Nephron (organoid): ENCODE measurements at regions not wholly inside any gene's neighbourhood (a gene's known extent, or its start where the extent isn't known, plus 50 kb on each side); places are given as distances from the start of the nearest gene placed in this dataset.

Experiments
- H3K27ac Mint-ChIP-seq, 3 experiments: 2 replicates each; pipeline ENCODE4 v1.8.0; 2020; ENCODE audit warnings: mixed read lengths in 3 of 3, mild to moderate bottlenecking in 2 of 3, moderate library complexity in 1 of 3
- H3K27me3 Mint-ChIP-seq: 2 replicates; pipeline ENCODE4 v1.8.0; 2021; ENCODE audit warnings: low read depth, mild to moderate bottlenecking, moderate library complexity, mixed read lengths
- H3K36me3 Mint-ChIP-seq: 2 replicates; pipeline ENCODE4 v1.8.0; 2020; ENCODE audit warnings: low read depth, mixed read lengths
- H3K4me1 Mint-ChIP-seq: 2 replicates; pipeline ENCODE4 v1.8.0; 2020; ENCODE audit warnings: mixed read lengths
- H3K4me3 Mint-ChIP-seq, 3 experiments: 2 replicates each; pipeline ENCODE4 v1.8.0; 2020; ENCODE audit warnings: mild to moderate bottlenecking in 3 of 3, mixed read lengths in 3 of 3, moderate library complexity in 2 of 3
- H3K9me3 Mint-ChIP-seq: 2 replicates; pipeline ENCODE4 v1.8.0; 2020; ENCODE audit warnings: mixed read lengths
- TF ChIP-seq, protein P1 (sequence below), 3 experiments: fragments of 200-600 bp; sonication (generic); IDR thresholded peaks; one replicate each; pipeline ENCODE4 v1.5.0; 2021; ENCODE audit warnings: antibody characterized with exemption in 3 of 3; ENCODE audit not compliant: unreplicated experiment in 3 of 3

DNA sequence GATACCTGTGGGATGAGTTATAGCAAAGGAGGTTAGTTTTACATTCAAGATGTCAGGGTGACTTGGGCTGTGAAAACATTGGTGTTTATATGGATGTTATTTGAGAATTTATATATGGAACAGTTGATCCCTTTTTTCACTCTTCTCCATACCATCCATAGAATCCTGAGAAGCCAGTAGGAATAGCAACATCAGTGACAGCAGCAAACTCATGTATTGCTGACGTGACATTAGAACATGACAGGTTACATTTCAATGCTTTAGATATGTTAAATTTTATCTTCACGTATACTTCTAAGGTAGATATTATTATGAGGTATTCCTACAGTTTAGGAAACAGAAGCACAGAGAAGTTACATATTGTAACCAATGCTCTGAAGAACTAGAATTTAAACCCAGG lies 745.2 kb upstream of the GCFC2 start:
- TF ChIP-seq, protein P1, sequence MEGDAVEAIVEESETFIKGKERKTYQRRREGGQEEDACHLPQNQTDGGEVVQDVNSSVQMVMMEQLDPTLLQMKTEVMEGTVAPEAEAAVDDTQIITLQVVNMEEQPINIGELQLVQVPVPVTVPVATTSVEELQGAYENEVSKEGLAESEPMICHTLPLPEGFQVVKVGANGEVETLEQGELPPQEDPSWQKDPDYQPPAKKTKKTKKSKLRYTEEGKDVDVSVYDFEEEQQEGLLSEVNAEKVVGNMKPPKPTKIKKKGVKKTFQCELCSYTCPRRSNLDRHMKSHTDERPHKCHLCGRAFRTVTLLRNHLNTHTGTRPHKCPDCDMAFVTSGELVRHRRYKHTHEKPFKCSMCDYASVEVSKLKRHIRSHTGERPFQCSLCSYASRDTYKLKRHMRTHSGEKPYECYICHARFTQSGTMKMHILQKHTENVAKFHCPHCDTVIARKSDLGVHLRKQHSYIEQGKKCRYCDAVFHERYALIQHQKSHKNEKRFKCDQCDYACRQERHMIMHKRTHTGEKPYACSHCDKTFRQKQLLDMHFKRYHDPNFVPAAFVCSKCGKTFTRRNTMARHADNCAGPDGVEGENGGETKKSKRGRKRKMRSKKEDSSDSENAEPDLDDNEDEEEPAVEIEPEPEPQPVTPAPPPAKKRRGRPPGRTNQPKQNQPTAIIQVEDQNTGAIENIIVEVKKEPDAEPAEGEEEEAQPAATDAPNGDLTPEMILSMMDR (IDR thresholded peaks at IDR 0.05; ENCODE audit: unreplicated experiment in 3 of 3), result no peak
- no peak overlapping the region for H3K27ac Mint-ChIP-seq
- no peaks in the 10 kb centered on the region for H3K9me3 Mint-ChIP-seq
- no peaks in the 10 kb centered on the region for H3K4me1 Mint-ChIP-seq
- no peaks in the 10 kb centered on the region for H3K36me3 Mint-ChIP-seq
- no peak overlapping the region for H3K4me3 Mint-ChIP-seq
- no peaks in the 10 kb centered on the region for H3K27me3 Mint-ChIP-seq

DNA sequence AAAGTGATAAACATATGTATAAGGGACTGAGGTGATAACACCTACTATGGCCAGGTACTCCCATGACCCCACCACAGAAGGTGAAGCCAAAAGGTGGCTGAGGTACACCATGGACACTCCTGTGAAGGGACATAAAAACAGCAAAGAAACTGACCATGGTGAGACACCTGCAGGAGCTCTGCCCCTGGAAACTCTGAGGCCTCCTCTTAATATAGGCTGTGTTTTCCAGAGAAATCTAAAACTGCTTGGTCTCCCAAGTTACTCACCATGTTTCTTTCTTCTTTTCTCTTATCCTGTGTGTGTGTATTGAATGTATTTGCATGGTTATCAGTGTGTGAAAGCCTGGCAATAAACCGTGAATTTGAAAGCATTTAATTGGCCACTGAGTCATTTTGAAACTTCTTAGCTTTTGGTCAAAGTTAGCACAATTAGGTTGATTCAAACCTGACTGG lies 739.3 kb upstream of the GCFC2 start:
- Mint-ChIP-seq H3K4me3 (no peak overlapping the region), H3K27ac (no peak overlapping the region), H3K9me3 (peaks cover 5% of the 10 kb centered on the region), H3K27me3 (no peaks in the 10 kb centered on the region), H3K4me1 (no peaks in the 10 kb centered on the region), H3K36me3 (no peaks in the 10 kb centered on the region)
- TF ChIP-seq, protein P1 (IDR thresholded peaks at IDR 0.05; ENCODE audit: unreplicated experiment in 3 of 3), result no peak

DNA sequence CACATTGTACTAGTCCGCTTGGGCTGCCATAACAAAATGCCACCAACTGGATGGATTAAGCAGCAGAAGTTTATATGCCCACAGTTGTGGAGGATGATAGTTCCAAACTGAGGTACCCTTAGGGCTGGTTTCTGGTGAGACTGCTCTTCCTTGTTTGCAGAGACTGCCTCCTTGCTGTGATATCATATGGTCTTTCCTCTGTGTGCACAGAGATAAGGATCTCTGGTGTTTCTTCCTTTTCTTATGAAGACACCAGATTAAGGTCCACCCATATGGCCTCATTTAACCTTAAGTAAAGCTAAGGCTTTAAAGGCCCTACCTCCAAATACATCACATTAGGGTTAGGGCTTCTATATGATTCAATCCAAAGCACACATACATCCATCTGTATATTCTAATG lies 738.2 kb upstream of the GCFC2 start:
- TF ChIP-seq, protein P1 (IDR thresholded peaks at IDR 0.05; ENCODE audit: unreplicated experiment in 3 of 3), result no peak
- no peak overlapping the region for H3K4me3 Mint-ChIP-seq
- no peaks in the 10 kb centered on the region for H3K27me3 Mint-ChIP-seq
- peaks cover 9% of the 10 kb centered on the region for H3K9me3 Mint-ChIP-seq
- H3K27ac Mint-ChIP-seq, result no peak overlapping the region
- no peaks in the 10 kb centered on the region for H3K4me1 Mint-ChIP-seq
- no peaks in the 10 kb centered on the region for H3K36me3 Mint-ChIP-seq

DNA sequence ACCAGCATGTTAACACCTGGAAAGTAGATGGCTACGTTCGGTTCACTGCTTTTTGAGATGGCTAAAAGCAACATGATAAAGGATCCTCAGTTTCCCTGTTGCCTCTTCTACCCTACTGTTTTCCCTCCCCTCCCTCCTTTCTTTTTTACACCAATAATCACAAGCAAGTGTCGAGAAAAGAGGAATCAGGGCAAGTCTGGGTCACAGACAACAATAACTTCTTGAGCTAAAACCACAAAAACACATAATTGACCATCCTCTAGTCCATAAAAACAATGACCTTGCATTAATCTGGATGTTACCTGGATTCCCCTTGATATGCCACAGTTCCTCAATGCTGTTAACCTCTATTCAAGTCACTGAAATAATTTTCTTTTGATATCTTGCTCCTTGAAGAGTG lies 736.6 kb upstream of the GCFC2 start:
- no peak overlapping the region for H3K27ac Mint-ChIP-seq
- H3K27me3 Mint-ChIP-seq, result no peaks in the 10 kb centered on the region
- H3K4me3 Mint-ChIP-seq, result no peak overlapping the region
- H3K36me3 Mint-ChIP-seq, result no peaks in the 10 kb centered on the region
- H3K4me1 Mint-ChIP-seq, result no peaks in the 10 kb centered on the region
- H3K9me3 Mint-ChIP-seq, result peaks cover 12% of the 10 kb centered on the region
- TF ChIP-seq, protein P1 (IDR thresholded peaks at IDR 0.05; ENCODE audit: unreplicated experiment in 3 of 3), result no peak

DNA sequence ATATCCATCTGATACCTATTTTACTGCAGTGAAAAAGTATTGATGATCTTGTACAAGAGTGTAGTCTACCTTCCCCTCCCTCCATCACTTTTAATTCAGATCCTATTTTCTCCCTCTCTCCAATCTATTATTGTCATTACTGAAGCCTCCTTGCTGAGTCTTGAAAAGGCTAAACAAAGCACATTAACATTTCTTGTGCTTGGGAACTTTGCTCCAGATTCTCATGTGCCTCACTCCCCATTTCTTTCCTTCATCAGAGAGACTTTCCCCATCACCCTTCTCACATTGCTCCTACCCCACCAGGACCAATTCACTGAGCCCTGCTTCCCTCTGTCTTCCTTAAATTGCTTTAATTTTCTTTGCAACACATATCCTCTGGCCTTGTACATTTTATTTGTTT lies 736.2 kb upstream of the GCFC2 start:
- Mint-ChIP-seq H3K36me3 (no peaks in the 10 kb centered on the region), H3K4me1 (no peaks in the 10 kb centered on the region), H3K9me3 (peaks cover 12% of the 10 kb centered on the region), H3K27ac (no peak overlapping the region), H3K4me3 (no peak overlapping the region), H3K27me3 (no peaks in the 10 kb centered on the region)
- TF ChIP-seq, protein P1 (IDR thresholded peaks at IDR 0.05; ENCODE audit: unreplicated experiment in 3 of 3), result no peak

DNA sequence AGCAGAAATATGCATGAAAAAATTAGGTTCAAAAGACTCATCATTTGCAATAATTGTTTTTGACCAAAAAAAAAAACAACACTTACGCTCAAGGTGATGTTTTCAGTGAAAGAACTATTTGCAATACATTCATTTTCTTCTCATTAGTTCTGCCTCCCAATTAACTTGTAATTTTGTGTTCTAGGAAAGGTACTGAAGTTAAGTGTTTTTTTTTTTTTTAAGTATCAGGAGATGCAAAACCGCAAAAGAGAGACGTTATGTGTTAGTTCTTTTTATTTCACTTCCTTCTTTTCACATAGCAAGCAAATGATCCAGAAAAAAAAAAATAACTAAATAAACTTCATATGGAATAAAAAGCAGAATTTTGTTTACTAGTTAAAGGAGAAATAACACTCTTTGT lies 735.2 kb upstream of the GCFC2 start:
- H3K27ac Mint-ChIP-seq, result no peak overlapping the region
- no peaks in the 10 kb centered on the region for H3K27me3 Mint-ChIP-seq
- H3K4me1 Mint-ChIP-seq, result no peaks in the 10 kb centered on the region
- H3K4me3 Mint-ChIP-seq, result no peak overlapping the region
- H3K9me3 Mint-ChIP-seq, result peaks cover 12% of the 10 kb centered on the region
- TF ChIP-seq, protein P1 (IDR thresholded peaks at IDR 0.05; ENCODE audit: unreplicated experiment in 3 of 3), result no peak
- no peaks in the 10 kb centered on the region for H3K36me3 Mint-ChIP-seq
